ENCODE measurements at regions not wholly inside any gene's neighbourhood (a gene's known extent, or its start where the extent isn't known, plus 50 kb on each side); places are given as distances from the start of the nearest gene placed in this dataset.

DNA sequence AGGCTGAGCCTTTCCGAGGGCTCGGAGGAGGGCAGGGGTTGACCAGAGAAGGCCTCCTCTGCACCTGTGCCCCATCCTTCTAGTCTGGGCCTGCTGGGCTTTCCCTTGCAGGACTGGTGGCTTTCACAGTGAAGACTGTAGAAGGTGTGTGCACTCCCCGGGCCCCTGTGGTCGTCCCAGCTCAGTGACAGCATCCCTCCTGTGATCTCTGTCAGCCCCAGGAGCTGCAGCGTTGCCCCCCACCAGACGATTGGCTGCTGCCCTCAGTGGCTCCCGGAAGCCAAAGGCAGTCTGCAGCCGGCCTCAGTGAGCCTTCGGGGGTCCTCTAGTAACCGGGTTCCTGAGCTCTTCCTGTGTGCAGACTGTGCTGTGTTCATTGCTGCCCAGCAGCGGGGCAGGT lies 69.4 kb upstream of the EN2 start (continued):
- TF ChIP-seq, protein P1, sequence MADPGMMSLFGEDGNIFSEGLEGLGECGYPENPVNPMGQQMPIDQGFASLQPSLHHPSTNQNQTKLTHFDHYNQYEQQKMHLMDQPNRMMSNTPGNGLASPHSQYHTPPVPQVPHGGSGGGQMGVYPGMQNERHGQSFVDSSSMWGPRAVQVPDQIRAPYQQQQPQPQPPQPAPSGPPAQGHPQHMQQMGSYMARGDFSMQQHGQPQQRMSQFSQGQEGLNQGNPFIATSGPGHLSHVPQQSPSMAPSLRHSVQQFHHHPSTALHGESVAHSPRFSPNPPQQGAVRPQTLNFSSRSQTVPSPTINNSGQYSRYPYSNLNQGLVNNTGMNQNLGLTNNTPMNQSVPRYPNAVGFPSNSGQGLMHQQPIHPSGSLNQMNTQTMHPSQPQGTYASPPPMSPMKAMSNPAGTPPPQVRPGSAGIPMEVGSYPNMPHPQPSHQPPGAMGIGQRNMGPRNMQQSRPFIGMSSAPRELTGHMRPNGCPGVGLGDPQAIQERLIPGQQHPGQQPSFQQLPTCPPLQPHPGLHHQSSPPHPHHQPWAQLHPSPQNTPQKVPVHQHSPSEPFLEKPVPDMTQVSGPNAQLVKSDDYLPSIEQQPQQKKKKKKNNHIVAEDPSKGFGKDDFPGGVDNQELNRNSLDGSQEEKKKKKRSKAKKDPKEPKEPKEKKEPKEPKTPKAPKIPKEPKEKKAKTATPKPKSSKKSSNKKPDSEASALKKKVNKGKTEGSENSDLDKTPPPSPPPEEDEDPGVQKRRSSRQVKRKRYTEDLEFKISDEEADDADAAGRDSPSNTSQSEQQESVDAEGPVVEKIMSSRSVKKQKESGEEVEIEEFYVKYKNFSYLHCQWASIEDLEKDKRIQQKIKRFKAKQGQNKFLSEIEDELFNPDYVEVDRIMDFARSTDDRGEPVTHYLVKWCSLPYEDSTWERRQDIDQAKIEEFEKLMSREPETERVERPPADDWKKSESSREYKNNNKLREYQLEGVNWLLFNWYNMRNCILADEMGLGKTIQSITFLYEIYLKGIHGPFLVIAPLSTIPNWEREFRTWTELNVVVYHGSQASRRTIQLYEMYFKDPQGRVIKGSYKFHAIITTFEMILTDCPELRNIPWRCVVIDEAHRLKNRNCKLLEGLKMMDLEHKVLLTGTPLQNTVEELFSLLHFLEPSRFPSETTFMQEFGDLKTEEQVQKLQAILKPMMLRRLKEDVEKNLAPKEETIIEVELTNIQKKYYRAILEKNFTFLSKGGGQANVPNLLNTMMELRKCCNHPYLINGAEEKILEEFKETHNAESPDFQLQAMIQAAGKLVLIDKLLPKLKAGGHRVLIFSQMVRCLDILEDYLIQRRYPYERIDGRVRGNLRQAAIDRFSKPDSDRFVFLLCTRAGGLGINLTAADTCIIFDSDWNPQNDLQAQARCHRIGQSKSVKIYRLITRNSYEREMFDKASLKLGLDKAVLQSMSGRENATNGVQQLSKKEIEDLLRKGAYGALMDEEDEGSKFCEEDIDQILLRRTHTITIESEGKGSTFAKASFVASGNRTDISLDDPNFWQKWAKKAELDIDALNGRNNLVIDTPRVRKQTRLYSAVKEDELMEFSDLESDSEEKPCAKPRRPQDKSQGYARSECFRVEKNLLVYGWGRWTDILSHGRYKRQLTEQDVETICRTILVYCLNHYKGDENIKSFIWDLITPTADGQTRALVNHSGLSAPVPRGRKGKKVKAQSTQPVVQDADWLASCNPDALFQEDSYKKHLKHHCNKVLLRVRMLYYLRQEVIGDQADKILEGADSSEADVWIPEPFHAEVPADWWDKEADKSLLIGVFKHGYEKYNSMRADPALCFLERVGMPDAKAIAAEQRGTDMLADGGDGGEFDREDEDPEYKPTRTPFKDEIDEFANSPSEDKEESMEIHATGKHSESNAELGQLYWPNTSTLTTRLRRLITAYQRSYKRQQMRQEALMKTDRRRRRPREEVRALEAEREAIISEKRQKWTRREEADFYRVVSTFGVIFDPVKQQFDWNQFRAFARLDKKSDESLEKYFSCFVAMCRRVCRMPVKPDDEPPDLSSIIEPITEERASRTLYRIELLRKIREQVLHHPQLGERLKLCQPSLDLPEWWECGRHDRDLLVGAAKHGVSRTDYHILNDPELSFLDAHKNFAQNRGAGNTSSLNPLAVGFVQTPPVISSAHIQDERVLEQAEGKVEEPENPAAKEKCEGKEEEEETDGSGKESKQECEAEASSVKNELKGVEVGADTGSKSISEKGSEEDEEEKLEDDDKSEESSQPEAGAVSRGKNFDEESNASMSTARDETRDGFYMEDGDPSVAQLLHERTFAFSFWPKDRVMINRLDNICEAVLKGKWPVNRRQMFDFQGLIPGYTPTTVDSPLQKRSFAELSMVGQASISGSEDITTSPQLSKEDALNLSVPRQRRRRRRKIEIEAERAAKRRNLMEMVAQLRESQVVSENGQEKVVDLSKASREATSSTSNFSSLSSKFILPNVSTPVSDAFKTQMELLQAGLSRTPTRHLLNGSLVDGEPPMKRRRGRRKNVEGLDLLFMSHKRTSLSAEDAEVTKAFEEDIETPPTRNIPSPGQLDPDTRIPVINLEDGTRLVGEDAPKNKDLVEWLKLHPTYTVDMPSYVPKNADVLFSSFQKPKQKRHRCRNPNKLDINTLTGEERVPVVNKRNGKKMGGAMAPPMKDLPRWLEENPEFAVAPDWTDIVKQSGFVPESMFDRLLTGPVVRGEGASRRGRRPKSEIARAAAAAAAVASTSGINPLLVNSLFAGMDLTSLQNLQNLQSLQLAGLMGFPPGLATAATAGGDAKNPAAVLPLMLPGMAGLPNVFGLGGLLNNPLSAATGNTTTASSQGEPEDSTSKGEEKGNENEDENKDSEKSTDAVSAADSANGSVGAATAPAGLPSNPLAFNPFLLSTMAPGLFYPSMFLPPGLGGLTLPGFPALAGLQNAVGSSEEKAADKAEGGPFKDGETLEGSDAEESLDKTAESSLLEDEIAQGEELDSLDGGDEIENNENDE (IDR thresholded peaks at IDR 0.05; ENCODE audit: insufficient replicate concordance, low read length), result no peak
- TF ChIP-seq USF2 (IDR thresholded peaks at IDR 0.05; ENCODE audit: low read length) (no peak), SIX5 (IDR thresholded peaks at IDR 0.05; ENCODE audit: low read depth, low read length) (no peak), SUZ12 (IDR thresholded peaks at IDR 0.05; ENCODE audit: low read length) (no peak), TEAD4 (IDR thresholded peaks at IDR 0.05; ENCODE audit: low read depth, low read length) (no peak), GABPA (IDR thresholded peaks at IDR 0.05; ENCODE audit: borderline replicate concordance, insufficient read depth, low read length) (no peak), CBX8 (IDR thresholded peaks at IDR 0.05; ENCODE audit: borderline replicate concordance, low read depth, low read length) (no peak), SIN3A (conservative IDR thresholded peaks at IDR 0.05 in 1 of 2, IDR thresholded peaks at IDR 0.05 in 1 of 2; ENCODE audit: low read depth in 1 of 2, low read length in 2 of 2) (no peak), BCL11A (IDR thresholded peaks at IDR 0.05; ENCODE audit: low read depth in 2 of 2, low read length in 2 of 2) (no peak)
